ENCODE measurements at regions not wholly inside any gene's neighbourhood (a gene's known extent, or its start where the extent isn't known, plus 50 kb on each side); places are given as distances from the start of the nearest gene placed in this dataset.
"Not testable (repeated sequence)": the region's sequence is repeated elsewhere in the genome, so short reads cannot be mapped to it uniquely, and the experiment has no call there.

DNA sequence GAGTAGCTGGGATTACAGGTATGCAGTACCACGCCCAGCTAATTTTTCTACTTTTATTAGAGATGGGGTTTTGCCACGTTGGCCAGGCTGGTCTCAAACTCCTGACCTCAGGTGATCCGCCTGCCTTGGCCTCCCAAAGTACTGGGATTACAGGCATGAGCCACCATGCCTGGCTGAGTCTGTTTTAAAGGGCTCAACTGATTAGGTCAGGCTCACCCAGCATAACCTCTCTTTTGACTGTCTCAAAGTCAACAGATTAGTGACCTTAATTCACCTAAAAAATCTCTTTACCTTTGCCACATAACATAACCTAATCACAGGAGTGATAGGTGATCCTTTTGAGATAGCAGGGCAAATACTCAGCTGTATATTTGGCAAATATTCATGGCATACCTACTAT lies 147.9 kb upstream of the EYA4 start:
- not testable (repeated sequence) for H3K27ac ChIP-seq (ENCODE audit: low read depth in 2 of 2, low read length in 2 of 2); H3K4me3 ChIP-seq (ENCODE audit: low read length in 2 of 2)

DNA sequence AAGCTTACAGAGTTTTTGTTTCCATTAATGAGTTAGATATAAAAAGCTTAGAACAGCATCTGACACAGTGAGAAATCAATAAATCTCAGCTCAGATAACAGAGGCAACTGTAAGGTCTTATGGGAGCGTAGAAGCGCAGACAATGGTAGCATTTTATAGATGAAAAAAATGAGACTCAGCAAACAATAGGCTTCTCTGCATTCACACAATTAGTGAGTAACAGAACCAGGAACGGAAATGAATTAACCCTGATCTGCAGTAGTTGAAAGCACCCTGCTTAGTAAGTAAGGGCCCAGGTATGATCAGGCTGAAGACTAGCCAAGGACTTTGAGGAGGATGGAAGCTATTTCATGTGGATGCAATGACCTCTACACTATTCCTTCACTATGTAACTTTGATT lies 147.2 kb upstream of the EYA4 start:
- Histone ChIP-seq H3K27ac (ENCODE audit: low read depth in 2 of 2, low read length in 2 of 2) (no peak overlapping the region), H3K36me3 (ENCODE audit: control insufficient read depth in 2 of 2, insufficient read depth in 2 of 2, low read length in 2 of 2) (no peaks in the 10 kb centered on the region), H3K27me3 (ENCODE audit: control insufficient read depth in 2 of 2, insufficient read depth in 2 of 2, low read length in 2 of 2) (no peaks in the 10 kb centered on the region), H3K9me3 (ENCODE audit: control insufficient read depth in 2 of 2, low read length in 2 of 2) (no peaks in the 10 kb centered on the region), H3K4me1 (ENCODE audit: control insufficient read depth in 2 of 2, insufficient read depth in 2 of 2, low read length in 2 of 2) (no peaks in the 10 kb centered on the region), H3K9ac (ENCODE audit: low read depth in 1 of 2, low read length in 2 of 2) (no peak overlapping the region), H3K4me3 (ENCODE audit: low read length in 2 of 2) (no peak overlapping the region)

More for the DNA sequence above, 147.9 kb upstream of the EYA4 start:
- H3K27me3 ChIP-seq (ENCODE audit: control insufficient read depth in 2 of 2, insufficient read depth in 2 of 2, low read length in 2 of 2); H3K36me3 ChIP-seq (ENCODE audit: control insufficient read depth in 2 of 2, insufficient read depth in 2 of 2, low read length in 2 of 2); H3K9ac ChIP-seq (ENCODE audit: low read depth in 1 of 2, low read length in 2 of 2); H3K9me3 ChIP-seq (ENCODE audit: control insufficient read depth in 2 of 2, low read length in 2 of 2); H3K4me1 ChIP-seq (ENCODE audit: control insufficient read depth in 2 of 2, insufficient read depth in 2 of 2, low read length in 2 of 2): not testable (repeated sequence)

DNA sequence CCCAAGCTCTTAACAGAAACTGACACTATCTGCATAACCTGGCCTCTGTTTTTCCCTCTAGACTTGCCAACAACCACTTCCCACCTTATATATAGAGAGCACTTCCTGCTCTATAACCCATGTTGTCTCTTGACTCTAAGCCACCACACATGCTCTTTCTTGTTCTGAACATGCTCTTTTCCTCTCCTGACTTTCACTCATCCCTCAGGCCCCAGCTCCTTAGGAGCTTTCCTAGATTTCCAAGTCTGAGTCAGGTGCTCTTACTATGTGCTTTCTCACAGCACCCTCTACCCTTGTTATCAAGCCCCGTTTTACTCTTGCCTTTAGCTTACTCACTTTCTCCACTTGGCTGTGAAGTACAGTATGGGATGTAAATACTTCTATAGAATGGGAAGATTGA lies 143.9 kb upstream of the EYA4 start:
- Histone ChIP-seq H3K4me3 (ENCODE audit: low read length in 2 of 2) (no peak overlapping the region), H3K36me3 (ENCODE audit: control insufficient read depth in 2 of 2, insufficient read depth in 2 of 2, low read length in 2 of 2) (no peaks in the 10 kb centered on the region), H3K9ac (ENCODE audit: low read depth in 1 of 2, low read length in 2 of 2) (no peak overlapping the region), H3K27me3 (ENCODE audit: control insufficient read depth in 2 of 2, insufficient read depth in 2 of 2, low read length in 2 of 2) (no peaks in the 10 kb centered on the region), H3K27ac (ENCODE audit: low read depth in 2 of 2, low read length in 2 of 2) (no peak overlapping the region), H3K9me3 (ENCODE audit: control insufficient read depth in 2 of 2, low read length in 2 of 2) (no peaks in the 10 kb centered on the region), H3K4me1 (ENCODE audit: control insufficient read depth in 2 of 2, insufficient read depth in 2 of 2, low read length in 2 of 2) (no peaks in the 10 kb centered on the region)

DNA sequence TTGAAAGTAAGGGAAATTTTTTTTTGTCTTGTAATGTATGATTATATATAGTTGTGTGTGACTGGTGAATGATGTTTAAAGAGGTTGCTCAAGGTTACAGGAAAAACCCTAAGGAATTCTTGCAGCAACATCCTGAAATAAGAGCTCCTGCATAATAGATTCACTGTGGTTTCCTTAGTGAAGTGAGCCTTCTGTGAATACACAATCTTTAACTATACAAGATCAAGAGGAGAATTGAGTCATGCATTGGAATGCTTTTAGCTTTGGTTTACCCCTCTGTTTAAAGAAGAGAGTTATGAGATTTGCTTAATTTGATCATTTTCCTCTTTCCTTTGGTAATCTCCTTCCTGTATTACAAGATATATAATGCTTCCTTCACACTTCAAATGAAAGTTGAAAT lies 141.6 kb upstream of the EYA4 start:
- no peaks in the 10 kb centered on the region for H3K27me3 ChIP-seq (ENCODE audit: control insufficient read depth in 2 of 2, insufficient read depth in 2 of 2, low read length in 2 of 2)
- H3K4me3 ChIP-seq (ENCODE audit: low read length in 2 of 2) = no peak overlapping the region
- H3K9ac ChIP-seq (ENCODE audit: low read depth in 1 of 2, low read length in 2 of 2) = no peak overlapping the region
- H3K4me1 ChIP-seq (ENCODE audit: control insufficient read depth in 2 of 2, insufficient read depth in 2 of 2, low read length in 2 of 2) = no peaks in the 10 kb centered on the region
- H3K27ac ChIP-seq (ENCODE audit: low read depth in 2 of 2, low read length in 2 of 2) = no peak overlapping the region
- H3K9me3 ChIP-seq (ENCODE audit: control insufficient read depth in 2 of 2, low read length in 2 of 2) = no peaks in the 10 kb centered on the region
- no peaks in the 10 kb centered on the region for H3K36me3 ChIP-seq (ENCODE audit: control insufficient read depth in 2 of 2, insufficient read depth in 2 of 2, low read length in 2 of 2)

DNA sequence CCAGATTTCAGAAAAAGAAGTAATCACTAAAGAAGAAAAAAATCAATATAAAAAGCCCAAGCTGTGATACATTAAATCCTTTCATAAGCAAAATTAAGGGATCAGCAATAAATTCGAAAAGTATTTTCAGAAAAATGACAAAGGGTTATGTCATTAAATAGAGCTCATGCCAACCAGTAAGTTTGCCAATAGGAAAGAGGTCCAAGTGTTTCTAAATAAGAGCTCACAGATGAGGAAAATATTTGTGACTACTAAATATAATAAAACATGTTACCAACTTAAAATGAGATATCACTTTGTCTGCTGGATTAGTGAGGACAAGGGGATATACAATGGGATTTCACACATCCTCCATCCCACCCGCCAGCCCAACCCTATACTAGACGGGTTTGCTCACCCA lies 140.3 kb upstream of the EYA4 start:
- H3K36me3 ChIP-seq (ENCODE audit: control insufficient read depth in 2 of 2, insufficient read depth in 2 of 2, low read length in 2 of 2) = no peaks in the 10 kb centered on the region
- H3K9ac ChIP-seq (ENCODE audit: low read depth in 1 of 2, low read length in 2 of 2) = no peak overlapping the region
- no peak overlapping the region for H3K27ac ChIP-seq (ENCODE audit: low read depth in 2 of 2, low read length in 2 of 2)
- H3K9me3 ChIP-seq (ENCODE audit: control insufficient read depth in 2 of 2, low read length in 2 of 2) = no peaks in the 10 kb centered on the region
- no peaks in the 10 kb centered on the region for H3K27me3 ChIP-seq (ENCODE audit: control insufficient read depth in 2 of 2, insufficient read depth in 2 of 2, low read length in 2 of 2)
- no peaks in the 10 kb centered on the region for H3K4me1 ChIP-seq (ENCODE audit: control insufficient read depth in 2 of 2, insufficient read depth in 2 of 2, low read length in 2 of 2)
- H3K4me3 ChIP-seq (ENCODE audit: low read length in 2 of 2) = no peak overlapping the region

DNA sequence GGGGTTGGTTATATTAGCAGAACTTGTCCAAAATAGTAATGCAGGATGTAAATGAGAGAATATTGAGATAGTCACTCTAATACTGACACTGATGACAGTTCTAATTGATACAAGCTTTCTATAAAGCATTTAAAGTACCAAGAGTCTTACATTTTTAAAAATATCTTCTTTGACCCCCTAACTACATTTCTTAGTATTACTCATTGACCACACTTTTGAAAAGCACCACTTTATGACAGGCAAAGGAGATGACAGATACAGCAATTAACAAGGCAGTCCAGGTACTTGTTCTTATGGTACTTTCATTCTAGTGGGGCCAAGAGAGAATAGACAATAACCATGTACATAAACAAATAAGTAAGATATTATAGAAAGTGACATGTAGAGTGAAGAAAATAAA lies 139.4 kb upstream of the EYA4 start:
- Histone ChIP-seq H3K4me3 (ENCODE audit: low read length in 2 of 2) (no peak overlapping the region), H3K27me3 (ENCODE audit: control insufficient read depth in 2 of 2, insufficient read depth in 2 of 2, low read length in 2 of 2) (no peaks in the 10 kb centered on the region), H3K9ac (ENCODE audit: low read depth in 1 of 2, low read length in 2 of 2) (no peak overlapping the region), H3K9me3 (ENCODE audit: control insufficient read depth in 2 of 2, low read length in 2 of 2) (no peaks in the 10 kb centered on the region), H3K36me3 (ENCODE audit: control insufficient read depth in 2 of 2, insufficient read depth in 2 of 2, low read length in 2 of 2) (no peaks in the 10 kb centered on the region), H3K4me1 (ENCODE audit: control insufficient read depth in 2 of 2, insufficient read depth in 2 of 2, low read length in 2 of 2) (no peaks in the 10 kb centered on the region), H3K27ac (ENCODE audit: low read depth in 2 of 2, low read length in 2 of 2) (no peak overlapping the region)

DNA sequence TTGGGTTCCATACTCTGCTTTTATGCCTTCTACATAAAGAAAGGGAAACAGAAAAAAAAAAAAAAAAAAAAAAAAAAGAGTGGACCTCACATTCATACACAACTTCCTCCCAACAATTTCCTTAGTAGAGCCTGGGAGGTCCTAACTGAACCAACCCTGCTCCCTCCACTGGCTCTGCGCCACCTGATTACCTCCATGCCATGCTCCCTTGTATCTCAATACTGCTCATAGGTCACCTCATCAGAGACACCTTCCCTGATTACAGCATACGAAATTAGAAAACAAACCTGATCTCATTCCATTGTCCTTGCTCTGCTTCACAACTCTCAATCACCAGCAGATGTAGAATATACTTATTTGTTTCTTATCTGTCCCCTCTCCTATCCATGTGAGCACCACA lies 134.2 kb upstream of the EYA4 start:
- Histone ChIP-seq H3K27ac (ENCODE audit: low read depth in 2 of 2, low read length in 2 of 2) (no peak overlapping the region), H3K4me3 (ENCODE audit: low read length in 2 of 2) (no peak overlapping the region), H3K9me3 (ENCODE audit: control insufficient read depth in 2 of 2, low read length in 2 of 2) (no peaks in the 10 kb centered on the region), H3K4me1 (ENCODE audit: control insufficient read depth in 2 of 2, insufficient read depth in 2 of 2, low read length in 2 of 2) (no peaks in the 10 kb centered on the region), H3K27me3 (ENCODE audit: control insufficient read depth in 2 of 2, insufficient read depth in 2 of 2, low read length in 2 of 2) (no peaks in the 10 kb centered on the region), H3K36me3 (ENCODE audit: control insufficient read depth in 2 of 2, insufficient read depth in 2 of 2, low read length in 2 of 2) (no peaks in the 10 kb centered on the region), H3K9ac (ENCODE audit: low read depth in 1 of 2, low read length in 2 of 2) (no peak overlapping the region)

DNA sequence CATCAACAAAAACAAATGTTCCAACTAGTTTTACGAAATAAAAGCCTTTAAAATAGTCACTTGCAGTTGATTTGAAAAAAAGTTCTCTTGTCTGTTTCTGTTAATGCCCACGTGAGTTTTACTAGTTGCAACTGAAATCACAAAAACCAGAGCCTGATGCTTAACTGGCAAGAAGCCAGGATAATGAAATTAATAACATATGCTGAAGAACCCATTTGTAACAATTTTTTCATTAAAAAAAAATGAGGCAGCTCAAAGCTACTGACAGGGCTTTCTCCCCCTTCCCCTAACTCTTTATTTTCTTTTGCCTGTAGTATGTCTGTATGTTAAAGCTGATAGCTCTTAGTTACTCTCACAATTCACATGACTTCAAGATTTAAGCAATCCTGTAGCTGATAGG lies 132.7 kb upstream of the EYA4 start:
- Histone ChIP-seq H3K9ac (ENCODE audit: low read depth in 1 of 2, low read length in 2 of 2) (no peak overlapping the region), H3K36me3 (ENCODE audit: control insufficient read depth in 2 of 2, insufficient read depth in 2 of 2, low read length in 2 of 2) (no peaks in the 10 kb centered on the region), H3K4me1 (ENCODE audit: control insufficient read depth in 2 of 2, insufficient read depth in 2 of 2, low read length in 2 of 2) (no peaks in the 10 kb centered on the region), H3K27me3 (ENCODE audit: control insufficient read depth in 2 of 2, insufficient read depth in 2 of 2, low read length in 2 of 2) (no peaks in the 10 kb centered on the region), H3K9me3 (ENCODE audit: control insufficient read depth in 2 of 2, low read length in 2 of 2) (no peaks in the 10 kb centered on the region), H3K4me3 (ENCODE audit: low read length in 2 of 2) (no peak overlapping the region), H3K27ac (ENCODE audit: low read depth in 2 of 2, low read length in 2 of 2) (no peak overlapping the region)

DNA sequence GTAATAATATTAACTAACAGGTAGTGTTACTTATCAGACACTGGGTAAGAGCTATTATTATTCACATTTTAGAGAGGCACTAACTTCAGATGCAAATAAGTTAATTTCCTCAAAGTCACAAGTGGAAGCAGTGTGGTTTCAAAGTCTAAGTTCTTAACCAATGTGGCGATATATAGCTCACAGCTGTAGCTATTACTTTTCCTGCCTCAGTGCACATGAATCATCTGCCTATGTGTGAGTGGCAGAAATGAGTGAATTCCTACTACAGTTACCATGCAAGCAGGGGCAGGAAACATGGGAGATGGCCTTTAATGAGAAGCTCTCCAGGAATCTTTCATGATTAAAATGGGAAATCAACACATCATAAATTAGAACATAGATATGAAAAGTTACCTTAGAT lies 126.2 kb upstream of the EYA4 start:
- H3K27ac ChIP-seq (ENCODE audit: low read depth in 2 of 2, low read length in 2 of 2) = no peak overlapping the region
- H3K9ac ChIP-seq (ENCODE audit: low read depth in 1 of 2, low read length in 2 of 2) = no peak overlapping the region
- no peaks in the 10 kb centered on the region for H3K4me1 ChIP-seq (ENCODE audit: control insufficient read depth in 2 of 2, insufficient read depth in 2 of 2, low read length in 2 of 2)
- H3K4me3 ChIP-seq (ENCODE audit: low read length in 2 of 2) = no peak overlapping the region
- H3K9me3 ChIP-seq (ENCODE audit: control insufficient read depth in 2 of 2, low read length in 2 of 2) = no peaks in the 10 kb centered on the region
- no peaks in the 10 kb centered on the region for H3K36me3 ChIP-seq (ENCODE audit: control insufficient read depth in 2 of 2, insufficient read depth in 2 of 2, low read length in 2 of 2)
- no peaks in the 10 kb centered on the region for H3K27me3 ChIP-seq (ENCODE audit: control insufficient read depth in 2 of 2, insufficient read depth in 2 of 2, low read length in 2 of 2)

DNA sequence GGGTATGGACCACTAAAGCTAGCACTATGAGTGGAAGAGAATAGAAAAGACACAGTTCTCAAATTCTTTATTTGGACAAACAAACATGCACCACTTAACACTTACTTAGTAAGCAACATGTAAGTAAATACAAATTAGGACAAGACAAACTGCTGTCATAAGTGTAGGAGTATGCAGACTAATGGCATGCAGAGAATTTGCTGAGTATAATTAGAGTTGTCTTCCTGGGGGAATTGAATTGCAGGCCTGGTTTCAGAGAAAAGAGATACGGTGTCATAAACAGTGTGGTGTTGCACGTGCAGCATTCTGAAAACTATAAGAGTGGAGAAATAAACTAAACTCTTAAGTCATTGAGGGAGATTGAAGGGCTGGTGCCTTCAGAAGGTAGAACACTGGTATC lies 125.2 kb upstream of the EYA4 start:
- H3K9ac ChIP-seq (ENCODE audit: low read depth in 1 of 2, low read length in 2 of 2) = no peak overlapping the region
- no peak overlapping the region for H3K27ac ChIP-seq (ENCODE audit: low read depth in 2 of 2, low read length in 2 of 2)
- H3K4me3 ChIP-seq (ENCODE audit: low read length in 2 of 2) = no peak overlapping the region
- no peaks in the 10 kb centered on the region for H3K27me3 ChIP-seq (ENCODE audit: control insufficient read depth in 2 of 2, insufficient read depth in 2 of 2, low read length in 2 of 2)
- H3K4me1 ChIP-seq (ENCODE audit: control insufficient read depth in 2 of 2, insufficient read depth in 2 of 2, low read length in 2 of 2) = no peaks in the 10 kb centered on the region
- no peaks in the 10 kb centered on the region for H3K9me3 ChIP-seq (ENCODE audit: control insufficient read depth in 2 of 2, low read length in 2 of 2)
- H3K36me3 ChIP-seq (ENCODE audit: control insufficient read depth in 2 of 2, insufficient read depth in 2 of 2, low read length in 2 of 2) = no peaks in the 10 kb centered on the region

DNA sequence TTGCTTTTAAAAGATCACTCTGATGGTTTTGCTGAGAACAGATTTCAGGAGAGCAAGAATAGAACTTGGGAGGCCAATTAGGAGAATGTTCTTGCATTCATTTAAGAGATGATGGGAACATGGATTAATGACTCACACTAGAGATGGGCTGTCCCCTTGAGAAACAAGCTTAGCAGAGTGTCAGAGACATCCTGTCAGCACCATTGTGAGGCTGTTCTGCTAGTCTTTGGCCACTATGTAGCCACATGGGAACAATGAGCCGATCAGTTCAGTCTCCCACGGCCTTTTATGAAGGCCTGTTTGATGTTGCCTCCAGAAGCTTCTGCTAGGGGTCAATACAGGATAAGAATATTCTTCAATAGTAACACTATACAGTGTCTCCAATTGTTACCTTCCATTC lies 113.0 kb upstream of the EYA4 start:
- H3K9ac ChIP-seq (ENCODE audit: low read depth in 1 of 2, low read length in 2 of 2) = no peak overlapping the region
- no peaks in the 10 kb centered on the region for H3K4me1 ChIP-seq (ENCODE audit: control insufficient read depth in 2 of 2, insufficient read depth in 2 of 2, low read length in 2 of 2)
- no peak overlapping the region for H3K27ac ChIP-seq (ENCODE audit: low read depth in 2 of 2, low read length in 2 of 2)
- no peaks in the 10 kb centered on the region for H3K9me3 ChIP-seq (ENCODE audit: control insufficient read depth in 2 of 2, low read length in 2 of 2)
- no peaks in the 10 kb centered on the region for H3K36me3 ChIP-seq (ENCODE audit: control insufficient read depth in 2 of 2, insufficient read depth in 2 of 2, low read length in 2 of 2)
- H3K4me3 ChIP-seq (ENCODE audit: low read length in 2 of 2) = no peak overlapping the region
- no peaks in the 10 kb centered on the region for H3K27me3 ChIP-seq (ENCODE audit: control insufficient read depth in 2 of 2, insufficient read depth in 2 of 2, low read length in 2 of 2)
